ENCODE measurements at regions not wholly inside any gene's neighbourhood (a gene's known extent, or its start where the extent isn't known, plus 50 kb on each side); places are given as distances from the start of the nearest gene placed in this dataset.

DNA sequence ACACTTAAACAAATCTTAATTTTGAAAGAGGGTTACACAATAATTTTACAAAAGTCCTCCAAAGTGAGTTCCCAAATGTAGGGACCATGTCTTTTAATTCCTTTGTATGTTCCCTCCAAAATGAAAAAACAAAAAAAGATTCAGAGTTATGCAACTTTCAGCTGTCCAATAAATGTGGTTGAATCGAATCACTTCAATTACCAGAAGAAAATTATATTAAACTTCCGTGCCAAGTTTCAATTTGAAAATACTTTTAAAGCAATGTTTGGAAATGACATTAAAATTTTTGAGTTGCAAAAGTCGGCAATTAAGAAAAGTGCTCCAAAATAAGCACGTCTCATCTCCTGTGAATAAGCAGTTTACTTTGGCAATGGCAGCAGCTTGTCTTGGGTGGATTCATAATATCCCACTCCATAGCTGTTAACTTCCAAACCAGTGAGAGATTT lies 60.3 kb upstream of the C1GALT1 start (continued):
- TF ChIP-seq POLR2A (IDR thresholded peaks at IDR 0.05; ENCODE audit: low read length): no peak
- no peak for TF ChIP-seq HOXA7 (CRISPR knock-in tag; IDR thresholded peaks at IDR 0.05)
- no peak for TF ChIP-seq PHF8 (IDR thresholded peaks at IDR 0.05; ENCODE audit: borderline replicate concordance, low read depth)
- TF ChIP-seq HOXB13 (CRISPR knock-in tag; IDR thresholded peaks at IDR 0.05; ENCODE audit: low read depth): no peak
- no peak for TF ChIP-seq NR3C1 (IDR thresholded peaks at IDR 0.05)
- TF ChIP-seq GATA3 (IDR thresholded peaks at IDR 0.05; ENCODE audit: borderline replicate concordance): no peak
- TF ChIP-seq FOXS1 (CRISPR knock-in tag; IDR thresholded peaks at IDR 0.05): no peak
- no peak for TF ChIP-seq ZFP36 (IDR thresholded peaks at IDR 0.05; ENCODE audit: borderline replicate concordance, partially characterized antibody)
- no peak for TF ChIP-seq KDM5A (IDR thresholded peaks at IDR 0.05)

DNA sequence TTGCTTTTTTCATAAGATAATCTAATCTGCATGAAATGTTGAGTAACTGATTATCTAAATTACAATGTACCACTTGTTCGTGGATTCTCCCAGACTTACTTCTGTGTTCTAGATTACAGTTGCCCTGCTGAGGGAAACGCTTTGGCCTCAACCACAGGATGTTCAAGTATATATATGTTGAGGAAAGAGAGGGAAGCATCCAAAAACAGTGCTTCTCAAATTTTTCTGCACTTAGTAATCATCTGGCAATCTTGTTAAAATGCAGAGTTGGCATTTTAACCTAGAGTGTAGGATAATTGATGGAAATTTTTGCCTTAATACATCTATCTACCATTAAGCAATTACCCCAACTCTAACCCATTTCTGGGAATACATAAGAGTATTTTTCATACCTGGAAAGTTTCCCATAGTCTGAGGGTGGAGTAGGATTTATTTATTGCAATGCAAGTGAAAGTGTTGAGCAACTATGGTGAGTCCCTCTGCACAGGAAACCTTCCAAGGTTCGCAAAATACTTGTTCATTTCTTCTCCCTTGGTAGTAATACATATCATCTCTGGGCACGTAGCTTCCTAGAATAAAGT lies 59.6 kb upstream of the C1GALT1 start:
- FAIRE-seq: no peak
- no peak overlapping the region for H3K4me2 ChIP-seq
- ATAC-seq: no peak

DNA sequence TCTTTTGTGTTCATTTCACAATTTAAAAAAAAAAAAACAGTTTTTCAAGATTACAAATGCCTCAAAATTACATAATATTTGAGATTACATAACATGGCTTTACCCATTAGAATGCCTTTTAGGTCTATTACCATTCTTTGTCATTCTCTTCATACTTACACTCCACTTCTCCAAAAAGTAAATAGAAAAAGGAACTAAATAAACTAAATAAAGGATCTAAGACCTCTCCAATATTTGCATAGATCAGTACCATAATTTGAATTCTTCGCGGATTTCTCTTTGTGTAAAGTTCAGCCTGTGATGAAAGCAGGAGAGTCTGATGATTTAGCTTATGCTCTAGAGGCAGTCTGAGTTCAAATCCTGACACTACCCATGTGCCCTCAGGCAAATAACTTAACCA lies 56.4 kb upstream of the C1GALT1 start:
- no peak overlapping the region for H3K4me3 ChIP-seq
- ChIA-PET CTCF (no interaction called here), POLR2A (no interaction called here)
- WGBS (ENCODE audit: missing lambda C conversion rate): 45% methylated on average over 2 of the region's 2 CpGs
- FAIRE-seq (no peak), DNase-seq (ENCODE audit: low read depth in 1 of 2, low spot score in 1 of 2) (no peak), ATAC-seq (no peak)
- H3K27ac ChIP-seq: no peak overlapping the region
- H3K4me2 ChIP-seq: no peak overlapping the region
- no peaks in the 10 kb centered on the region for H3K4me1 ChIP-seq
- H3K9me3 ChIP-seq: no peaks in the 10 kb centered on the region
- TF ChIP-seq FOXS1 (CRISPR knock-in tag; IDR thresholded peaks at IDR 0.05) (no peak), TFCP2L1 (CRISPR knock-in tag; IDR thresholded peaks at IDR 0.05) (no peak), ZC3H11A (IDR thresholded peaks at IDR 0.05) (no peak), RAD21 (conservative IDR thresholded peaks at IDR 0.05 in 1 of 2, IDR thresholded peaks at IDR 0.05 in 1 of 2) (no peak), PHF8 (IDR thresholded peaks at IDR 0.05; ENCODE audit: borderline replicate concordance, low read depth) (no peak), HOXB5 (CRISPR knock-in tag; IDR thresholded peaks at IDR 0.05) (no peak), CEBPB (IDR thresholded peaks at IDR 0.05) (no peak), POLR2AphosphoS2 (conservative IDR thresholded peaks at IDR 0.05; ENCODE audit: low read length) (no peak), JUN (IDR thresholded peaks at IDR 0.05) (no peak), EHMT2 (IDR thresholded peaks at IDR 0.05; ENCODE audit: low read depth) (no peak), NR3C1 (IDR thresholded peaks at IDR 0.05) (no peak), MAZ (IDR thresholded peaks at IDR 0.05; ENCODE audit: borderline replicate concordance, low read depth, low read length) (no peak), CBX2 (IDR thresholded peaks at IDR 0.05; ENCODE audit: borderline replicate concordance, low read depth) (no peak), ZNF302 (CRISPR knock-in tag; IDR thresholded peaks at IDR 0.05) (no peak), EP300 (IDR thresholded peaks at IDR 0.05) (no peak), KDM5A (IDR thresholded peaks at IDR 0.05) (no peak)
- TF ChIP-seq, protein P1, sequence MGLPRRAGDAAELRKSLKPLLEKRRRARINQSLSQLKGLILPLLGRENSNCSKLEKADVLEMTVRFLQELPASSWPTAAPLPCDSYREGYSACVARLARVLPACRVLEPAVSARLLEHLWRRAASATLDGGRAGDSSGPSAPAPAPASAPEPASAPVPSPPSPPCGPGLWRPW (IDR thresholded peaks at IDR 0.05): no peak
- TF ChIP-seq, protein P2, sequence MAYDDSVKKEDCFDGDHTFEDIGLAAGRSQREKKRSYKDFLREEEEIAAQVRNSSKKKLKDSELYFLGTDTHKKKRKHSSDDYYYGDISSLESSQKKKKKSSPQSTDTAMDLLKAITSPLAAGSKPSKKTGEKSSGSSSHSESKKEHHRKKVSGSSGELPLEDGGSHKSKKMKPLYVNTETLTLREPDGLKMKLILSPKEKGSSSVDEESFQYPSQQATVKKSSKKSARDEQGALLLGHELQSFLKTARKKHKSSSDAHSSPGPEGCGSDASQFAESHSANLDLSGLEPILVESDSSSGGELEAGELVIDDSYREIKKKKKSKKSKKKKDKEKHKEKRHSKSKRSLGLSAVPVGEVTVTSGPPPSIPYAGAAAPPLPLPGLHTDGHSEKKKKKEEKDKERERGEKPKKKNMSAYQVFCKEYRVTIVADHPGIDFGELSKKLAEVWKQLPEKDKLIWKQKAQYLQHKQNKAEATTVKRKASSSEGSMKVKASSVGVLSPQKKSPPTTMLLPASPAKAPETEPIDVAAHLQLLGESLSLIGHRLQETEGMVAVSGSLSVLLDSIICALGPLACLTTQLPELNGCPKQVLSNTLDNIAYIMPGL (CRISPR knock-in tag; IDR thresholded peaks at IDR 0.05; ENCODE audit: borderline replicate concordance): no peak

More for the DNA sequence above, 59.6 kb upstream of the C1GALT1 start:
- no peak overlapping the region for H3K4me3 ChIP-seq
- no peaks in the 10 kb centered on the region for H3K9me3 ChIP-seq
- CTCF ChIA-PET: interaction anchor here (1.1 kb wide), 1 partner anchor 300 kb away, joined by 3 read pairs; no protein-coding TSS in a partner anchor
- TF ChIP-seq BHLHE40 (IDR thresholded peaks at IDR 0.05; ENCODE audit: low read depth, low read length): no peak
- peak; percentile 87 for TF ChIP-seq MAFK (IDR thresholded peaks at IDR 0.05; ENCODE audit: partially characterized antibody)
- no peak for DNase-seq (ENCODE audit: low read depth in 1 of 2, low spot score in 1 of 2)
- POLR2A ChIA-PET: no interaction called here
- H3K27ac ChIP-seq: no peak overlapping the region
- H3K4me1 ChIP-seq: no peaks in the 10 kb centered on the region
- 57% methylated on average over 4 of the region's 4 CpGs for WGBS (ENCODE audit: missing lambda C conversion rate)

Measured in A549 (cell line).